MM.1S (cell line): ENCODE measurements at regions not wholly inside any gene's neighbourhood (a gene's known extent, or its start where the extent isn't known, plus 50 kb on each side); places are given as distances from the start of the nearest gene placed in this dataset.

Source experiments
- DNase-seq: peaks from one replicate; pipeline ENCODE4 v3.0.0-alpha.2; 2015
- H2AFZ ChIP-seq: fragments of 300-600 bp; sonication (generic); 2 replicates; pipeline ENCODE4 v1.6.0; 2016; ENCODE audit warnings: antibody characterized with exemption, low read length
- H3F3A ChIP-seq: fragments of 300-600 bp; sonication (generic); 2 replicates; pipeline ENCODE4 v1.6.1; 2016; ENCODE audit warnings: mild to moderate bottlenecking, antibody characterized with exemption, low read length, moderate library complexity, mixed read lengths; ENCODE audit not compliant: insufficient read depth
- H3K27ac ChIP-seq: fragments of 300-600 bp; sonication (generic); 2 replicates; pipeline ENCODE4 v1.5.1; 2016; ENCODE audit warnings: mild to moderate bottlenecking, low read length
- H3K27me3 ChIP-seq: fragments of 300-600 bp; sonication (generic); replicated peaks from 2 replicates; pipeline ENCODE4 v1.6.0; 2016; ENCODE audit warnings: low read length; ENCODE audit not compliant: insufficient read depth
- H3K36me3 ChIP-seq: fragments of 300-600 bp; sonication (generic); replicated peaks from 2 replicates; pipeline ENCODE4 v1.6.1; 2016; ENCODE audit warnings: mild to moderate bottlenecking, low read length, mixed read lengths; ENCODE audit not compliant: insufficient read depth
- H3K4me1 ChIP-seq: fragments of 300-600 bp; sonication (generic); 2 replicates; pipeline ENCODE4 v1.6.1; 2016; ENCODE audit warnings: low read length, mixed read lengths
- H3K4me2 ChIP-seq: fragments of 300-600 bp; sonication (generic); 2 replicates; pipeline ENCODE4 v1.6.0; 2016; ENCODE audit warnings: low read depth, low read length
- H3K4me3 ChIP-seq: fragments of 300-600 bp; sonication (generic); 2 replicates; pipeline ENCODE4 v1.5.1; 2016; ENCODE audit warnings: low read length, mixed read lengths
- H3K79me2 ChIP-seq: fragments of 300-600 bp; sonication (generic); 2 replicates; pipeline ENCODE4 v1.6.1; 2016; ENCODE audit warnings: mixed run types, low read length, mixed read lengths
- H3K9ac ChIP-seq: fragments of 300-600 bp; sonication (generic); 2 replicates; pipeline ENCODE4 v1.6.1; 2016; ENCODE audit warnings: low read length, mixed read lengths
- H3K9me2 ChIP-seq: fragments of 300-600 bp; sonication (generic); replicated peaks from 2 replicates; pipeline ENCODE4 v1.6.1; 2016; ENCODE audit warnings: mild to moderate bottlenecking, low read length, mixed read lengths; ENCODE audit not compliant: insufficient read depth
- H3K9me3 ChIP-seq: fragments of 300-600 bp; sonication (generic); replicated peaks from 2 replicates; pipeline ENCODE4 v1.6.1; 2016; ENCODE audit warnings: mild to moderate bottlenecking, low read length, mixed read lengths; ENCODE audit not compliant: insufficient read depth
- H4K20me1 ChIP-seq: fragments of 300-600 bp; sonication (generic); 2 replicates; pipeline ENCODE4 v1.6.1; 2016; ENCODE audit warnings: mild to moderate bottlenecking, low read length, moderate library complexity, mixed read lengths; ENCODE audit not compliant: insufficient read depth
- EZH2 ChIP-seq: fragments of 300-600 bp; sonication (generic); optimal IDR thresholded peaks from 2 replicates; pipeline ENCODE3; 2017; ENCODE audit warnings: low read depth, mild to moderate bottlenecking, antibody characterized with exemption, low read length, mixed read lengths
- EZH2phosphoT487 ChIP-seq: fragments of 300-600 bp; sonication (generic); IDR thresholded peaks from 2 replicates; pipeline ENCODE4 v1.6.1; 2018; ENCODE audit warnings: antibody characterized with exemption, low read length
- TF ChIP-seq, protein P1 (sequence below): fragments of 300-600 bp; sonication (generic); IDR thresholded peaks from 2 replicates; pipeline ENCODE4 v1.5.1; 2016; ENCODE audit warnings: antibody characterized with exemption, low read length, mixed read lengths

GRCh38 chr6:23875006-23875405, 251.0 kb upstream of the NRSN1 start:
- Histone ChIP-seq H3K4me3 (no peak overlapping the region), H3K9me2 (no peaks in the 10 kb centered on the region), H3K4me2 (no peak overlapping the region), H3F3A (no peaks in the 10 kb centered on the region), H4K20me1 (no peaks in the 10 kb centered on the region), H2AFZ (no peak overlapping the region), H3K9ac (no peak overlapping the region), H3K4me1 (no peaks in the 10 kb centered on the region), H3K36me3 (no peaks in the 10 kb centered on the region), H3K27me3 (no peaks in the 10 kb centered on the region), H3K27ac (no peak overlapping the region), H3K9me3 (no peaks in the 10 kb centered on the region), H3K79me2 (no peaks in the 10 kb centered on the region)
- TF ChIP-seq EZH2 (no peak), EZH2phosphoT487 (no peak)
- TF ChIP-seq, protein P1, sequence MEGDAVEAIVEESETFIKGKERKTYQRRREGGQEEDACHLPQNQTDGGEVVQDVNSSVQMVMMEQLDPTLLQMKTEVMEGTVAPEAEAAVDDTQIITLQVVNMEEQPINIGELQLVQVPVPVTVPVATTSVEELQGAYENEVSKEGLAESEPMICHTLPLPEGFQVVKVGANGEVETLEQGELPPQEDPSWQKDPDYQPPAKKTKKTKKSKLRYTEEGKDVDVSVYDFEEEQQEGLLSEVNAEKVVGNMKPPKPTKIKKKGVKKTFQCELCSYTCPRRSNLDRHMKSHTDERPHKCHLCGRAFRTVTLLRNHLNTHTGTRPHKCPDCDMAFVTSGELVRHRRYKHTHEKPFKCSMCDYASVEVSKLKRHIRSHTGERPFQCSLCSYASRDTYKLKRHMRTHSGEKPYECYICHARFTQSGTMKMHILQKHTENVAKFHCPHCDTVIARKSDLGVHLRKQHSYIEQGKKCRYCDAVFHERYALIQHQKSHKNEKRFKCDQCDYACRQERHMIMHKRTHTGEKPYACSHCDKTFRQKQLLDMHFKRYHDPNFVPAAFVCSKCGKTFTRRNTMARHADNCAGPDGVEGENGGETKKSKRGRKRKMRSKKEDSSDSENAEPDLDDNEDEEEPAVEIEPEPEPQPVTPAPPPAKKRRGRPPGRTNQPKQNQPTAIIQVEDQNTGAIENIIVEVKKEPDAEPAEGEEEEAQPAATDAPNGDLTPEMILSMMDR = no peak
- DNase-seq = no peak

GRCh38 chr6:23879816-23880215, 246.2 kb upstream of the NRSN1 start:
- Histone ChIP-seq H3K9ac (no peak overlapping the region), H3K79me2 (no peaks in the 10 kb centered on the region), H3K9me2 (no peaks in the 10 kb centered on the region), H3K4me2 (no peak overlapping the region), H2AFZ (no peak overlapping the region), H3F3A (no peaks in the 10 kb centered on the region), H3K36me3 (no peaks in the 10 kb centered on the region), H3K27me3 (no peaks in the 10 kb centered on the region), H3K27ac (no peak overlapping the region), H3K9me3 (no peaks in the 10 kb centered on the region), H3K4me3 (no peak overlapping the region), H3K4me1 (no peaks in the 10 kb centered on the region), H4K20me1 (no peaks in the 10 kb centered on the region)
- TF ChIP-seq EZH2 = no peak
- TF ChIP-seq EZH2phosphoT487 = no peak
- TF ChIP-seq, protein P1 = no peak
- no peak for DNase-seq

- no peak overlapping the region for H3K4me2 ChIP-seq
- no peak overlapping the region for H3K27ac ChIP-seq
- H3K4me1 ChIP-seq = no peaks in the 10 kb centered on the region
- H3K36me3 ChIP-seq = no peaks in the 10 kb centered on the region
- TF ChIP-seq EZH2phosphoT487 (no peak), EZH2 (no peak)
- TF ChIP-seq, protein P1 = no peak
- H3K79me2 ChIP-seq = no peaks in the 10 kb centered on the region
- no peaks in the 10 kb centered on the region for H3F3A ChIP-seq
- no peaks in the 10 kb centered on the region for H4K20me1 ChIP-seq
- H3K27me3 ChIP-seq = no peaks in the 10 kb centered on the region
- no peak for DNase-seq
- H3K9me3 ChIP-seq = no peaks in the 10 kb centered on the region
- no peak overlapping the region for H3K4me3 ChIP-seq
- no peaks in the 10 kb centered on the region for H3K9me2 ChIP-seq
- no peak overlapping the region for H3K9ac ChIP-seq
- H2AFZ ChIP-seq = no peak overlapping the region
Measured at GRCh38 chr6:23890543-23891227, 235.3 kb upstream of the NRSN1 start.
